GM12873 (cell line): ENCODE measurements at regions not wholly inside any gene's neighbourhood (a gene's known extent, or its start where the extent isn't known, plus 50 kb on each side); places are given as distances from the start of the nearest gene placed in this dataset.

ENCODE experiments used
- CTCF ChIP-seq: IDR thresholded peaks from 2 replicates; pipeline ENCODE4 v1.5.1; 2012; ENCODE audit warnings: low read depth, mild to moderate bottlenecking, moderate library complexity, low read length, control low read depth; ENCODE audit not compliant: insufficient read depth; ENCODE audit errors: missing control alignments

GRCh38 chr15:96115642-96116041 lies 214.9 kb upstream of the NR2F2 start:
- TF ChIP-seq CTCF, result no peak

GRCh38 chr15:96117270-96117669 lies 213.2 kb upstream of the NR2F2 start:
- TF ChIP-seq CTCF, result no peak

- no peak for TF ChIP-seq CTCF
Measured at GRCh38 chr15:96119734-96120133, 210.8 kb upstream of the NR2F2 start.

- no peak for TF ChIP-seq CTCF
Measured at GRCh38 chr15:96121086-96121920, 209.2 kb upstream of the NR2F2 start.

- TF ChIP-seq CTCF, result no peak
Measured at GRCh38 chr15:96122077-96123027, 208.1 kb upstream of the NR2F2 start.

GRCh38 chr15:96123028-96123400 lies 207.5 kb upstream of the NR2F2 start:
- no peak for TF ChIP-seq CTCF

- no peak for TF ChIP-seq CTCF
Measured at GRCh38 chr15:96123630-96124187, 206.8 kb upstream of the NR2F2 start.
